H1 (cell line): ENCODE measurements at regions not wholly inside any gene's neighbourhood (a gene's known extent, or its start where the extent isn't known, plus 50 kb on each side); places are given as distances from the start of the nearest gene placed in this dataset.

Source experiments
- CTCF ChIA-PET: fragments of 300-600 bp; sonication (Branson Sonifier 250); formaldehyde crosslinking; loops from one replicate; lab custom pipeline; 2021; ENCODE audit not compliant: partially characterized antibody; lab: Charles Lee
- POLR2A ChIA-PET: fragments of 300-600 bp; sonication (Branson Sonifier 250); formaldehyde crosslinking; loops from one replicate; lab custom pipeline; 2021; ENCODE audit warnings: inconsistent platforms; ENCODE audit not compliant: partially characterized antibody; lab: Charles Lee
- DNase-seq, 2 experiments: peaks; one replicate each; pipeline versions ENCODE4 v3.0.0 to v3.0.0-alpha.2; 2010 to 2022; ENCODE audit warnings: low spot score in 2 of 2, low read depth in 1 of 2, mixed read lengths in 1 of 2
- FAIRE-seq: peaks from 2 replicates; lab custom pipeline; 2011; peaks lifted over from hg19 to GRCh38; lab: Jason Lieb, UNC
- H2AFZ ChIP-seq: 2 replicates; pipeline ENCODE4 v1.8.1; 2012; ENCODE audit warnings: low read length, inconsistent platforms
- H2AK5ac ChIP-seq: 2 replicates; pipeline ENCODE4 v1.6.1; 2013; ENCODE audit warnings: low read depth, low read length
- H2BK120ac ChIP-seq: replicated peaks from 2 replicates; pipeline ENCODE3; 2013; ENCODE audit warnings: low read depth, low read length, inconsistent platforms
- H2BK12ac ChIP-seq: 2 replicates; pipeline ENCODE4 v1.6.1; 2013; ENCODE audit warnings: low read depth, low read length
- H2BK15ac ChIP-seq: 2 replicates; pipeline ENCODE4 v1.6.1; 2013; ENCODE audit warnings: low read length
- H2BK20ac ChIP-seq: 2 replicates; pipeline ENCODE4 v1.6.1; 2013; ENCODE audit warnings: low read length
- H2BK5ac ChIP-seq: 2 replicates; pipeline ENCODE4 v1.6.1; 2013; ENCODE audit warnings: low read depth, low read length
- H3K14ac ChIP-seq: 2 replicates; pipeline ENCODE4 v1.6.1; 2013; ENCODE audit warnings: inconsistent platforms; ENCODE audit not compliant: insufficient read length
- H3K18ac ChIP-seq: 2 replicates; pipeline ENCODE4 v1.6.1; 2013; ENCODE audit warnings: low read length; ENCODE audit errors: extremely low read depth
- H3K23ac ChIP-seq: 2 replicates; pipeline ENCODE4 v1.6.1; 2013; ENCODE audit warnings: inconsistent platforms; ENCODE audit not compliant: insufficient read length
- H3K23me2 ChIP-seq: 2 replicates; pipeline ENCODE4 v1.6.1; 2013; ENCODE audit warnings: low read depth, low read length
- H3K27ac ChIP-seq: 2 replicates; pipeline ENCODE4 v1.6.1; 2011; ENCODE audit warnings: low read depth, low read length, inconsistent platforms
- H3K27me3 ChIP-seq, 4 experiments: replicated peaks in 1 of 4; 1 replicate in 1 of 4; 2 replicates in 3 of 4; pipeline versions ENCODE4 v1.6.1 to v1.8.1; 2011 to 2013; ENCODE audit warnings: low read length in 3 of 4, mild to moderate bottlenecking in 3 of 4, inconsistent platforms in 2 of 4, mixed read lengths in 2 of 4, moderate library complexity in 1 of 4; ENCODE audit not compliant: control insufficient read depth in 3 of 4, insufficient read depth in 3 of 4; ENCODE audit errors: extremely low read depth in 1 of 4
- H3K36me3 ChIP-seq, 4 experiments: 2 replicates each; pipeline versions ENCODE4 v1.6.1 to v1.8.1; 2011 to 2013; ENCODE audit warnings: mild to moderate bottlenecking in 4 of 4, low read length in 3 of 4, moderate library complexity in 2 of 4, control low read depth in 1 of 4, inconsistent platforms in 1 of 4; ENCODE audit not compliant: insufficient read depth in 4 of 4, control insufficient read depth in 2 of 4
- H3K4ac ChIP-seq: replicated peaks from 2 replicates; pipeline ENCODE3; 2013; ENCODE audit warnings: low read length, low read depth, mixed read lengths, inconsistent platforms; ENCODE audit not compliant: insufficient read length
- H3K4me1 ChIP-seq, 4 experiments: replicated peaks in 1 of 4; 1 replicate in 1 of 4; 2 replicates in 3 of 4; pipeline versions ENCODE4 v1.6.1 to v1.8.1; 2011 to 2013; ENCODE audit warnings: low read length in 3 of 4, inconsistent platforms in 2 of 4, mixed read lengths in 1 of 4; ENCODE audit not compliant: insufficient read depth in 4 of 4, control insufficient read depth in 3 of 4
- H3K4me2 ChIP-seq, 2 experiments: 2 replicates each; pipeline versions ENCODE4 v1.6.1 to v1.8.1; 2011 to 2013; ENCODE audit warnings: low read depth in 2 of 2, low read length in 2 of 2, control low read depth in 1 of 2, inconsistent platforms in 1 of 2, mild to moderate bottlenecking in 1 of 2; ENCODE audit not compliant: insufficient read depth in 1 of 2
- H3K4me3 ChIP-seq, 4 experiments: fragments of 200-600, 300-600 bp in 1 of 4; sonication (generic), shearing (Covaris generic), sonication (Bioruptor Twin) in 1 of 4; 2 replicates each; pipeline versions ENCODE4 v1.5.1 to v1.8.1; 2011 to 2016; ENCODE audit warnings: low read length in 4 of 4, low read depth in 3 of 4, control low read depth in 2 of 4, inconsistent platforms in 2 of 4, mild to moderate bottlenecking in 2 of 4, mixed read lengths in 1 of 4, moderate library complexity in 1 of 4; ENCODE audit not compliant: insufficient read depth in 2 of 4; ENCODE audit errors: extremely low read depth in 1 of 4
- H3K56ac ChIP-seq: replicated peaks from 2 replicates; pipeline ENCODE3; 2013; ENCODE audit warnings: low read depth, mild to moderate bottlenecking, mixed read lengths, low read length, inconsistent platforms; ENCODE audit not compliant: insufficient read length
- H3K79me1 ChIP-seq: 2 replicates; pipeline ENCODE4 v1.6.1; 2013; ENCODE audit warnings: low read depth, low read length, control low read depth
- H3K79me2 ChIP-seq, 2 experiments: 2 replicates each; pipeline versions ENCODE4 v1.6.1 to v1.8.1; 2012 to 2013; ENCODE audit warnings: low read length in 2 of 2, mild to moderate bottlenecking in 2 of 2, inconsistent platforms in 1 of 2; ENCODE audit not compliant: insufficient read depth in 2 of 2, control insufficient read depth in 1 of 2
- H3K9ac ChIP-seq, 4 experiments: replicated peaks in 1 of 4; 1 replicate in 1 of 4; 2 replicates in 3 of 4; pipeline versions ENCODE4 v1.6.1 to v1.8.1; 2011 to 2013; ENCODE audit warnings: low read depth in 3 of 4, low read length in 3 of 4, control low read depth in 2 of 4, mild to moderate bottlenecking in 2 of 4, moderate library complexity in 2 of 4, inconsistent platforms in 1 of 4; ENCODE audit errors: extremely low read depth in 1 of 4
- H3K9me3 ChIP-seq, 2 experiments: 2 replicates each; pipeline versions ENCODE4 v1.6.1 to v1.8.1; 2012 to 2013; ENCODE audit warnings: mild to moderate bottlenecking in 2 of 2, moderate library complexity in 2 of 2, control low read depth in 1 of 2, inconsistent platforms in 1 of 2, low read depth in 1 of 2, low read length in 1 of 2, mixed read lengths in 1 of 2; ENCODE audit not compliant: insufficient read depth in 2 of 2
- H4K20me1 ChIP-seq, 2 experiments: replicated peaks in 1 of 2; 2 replicates each; pipeline versions ENCODE3 to v1.8.1; 2011 to 2013; ENCODE audit warnings: inconsistent platforms in 2 of 2, low read length in 2 of 2, mild to moderate bottlenecking in 1 of 2; ENCODE audit not compliant: insufficient read depth in 2 of 2, control insufficient read depth in 1 of 2
- H4K5ac ChIP-seq: 2 replicates; pipeline ENCODE4 v1.6.1; 2013; ENCODE audit warnings: low read length, low read depth, mixed read lengths, inconsistent platforms; ENCODE audit not compliant: insufficient read length
- H4K8ac ChIP-seq: 2 replicates; pipeline ENCODE4 v1.8.0; 2013; ENCODE audit warnings: mild to moderate bottlenecking, moderate library complexity, low read length, inconsistent platforms; ENCODE audit not compliant: insufficient read depth; ENCODE audit errors: extremely low read depth
- H4K91ac ChIP-seq: replicated peaks from 2 replicates; pipeline ENCODE3; 2013; ENCODE audit warnings: low read length, mixed read lengths, inconsistent platforms; ENCODE audit not compliant: insufficient read length
- CHD1 ChIP-seq: IDR thresholded peaks from 2 replicates; pipeline ENCODE4 v1.6.1; 2012; ENCODE audit warnings: low read depth, low read length, improper control_type of control experiment
- NANOG ChIP-seq: IDR thresholded peaks from 2 replicates; pipeline ENCODE4 v1.6.1; 2011; ENCODE audit warnings: low read length, low read depth, mild to moderate bottlenecking, inconsistent platforms; ENCODE audit not compliant: insufficient read depth, poor library complexity, severe bottlenecking
- POLR2AphosphoS5 ChIP-seq: IDR thresholded peaks from 2 replicates; pipeline ENCODE4 v1.6.1; 2011; ENCODE audit warnings: low read depth, low read length
- RAD21 ChIP-seq, 2 experiments: IDR thresholded peaks in 1 of 2; conservative IDR thresholded peaks in 1 of 2; 2 replicates each; pipeline ENCODE4 v1.6.1; 2011; ENCODE audit warnings: low read depth in 2 of 2, low read length in 2 of 2, improper control_type of control experiment in 1 of 2, inconsistent platforms in 1 of 2, mild to moderate bottlenecking in 1 of 2, moderate library complexity in 1 of 2
- WGBS, 2 experiments: shearing (Covaris generic) in 1 of 2; methylation state at CpG; one replicate each; pipeline versions ENCODE4 v1.1.6 to v1.1.7; 2013 to 2015; ENCODE audit warnings: low lambda C conversion rate in 2 of 2, mixed read lengths in 2 of 2, inconsistent platforms in 1 of 2, low coverage in 1 of 2, missing lambda C conversion rate in 1 of 2; ENCODE audit not compliant: insufficient replicate concordance in 2 of 2, insufficient coverage in 1 of 2, insufficient read length in 1 of 2; ENCODE audit errors: extremely low coverage in 1 of 2, missing lambda C conversion rate in 1 of 2; 5-methylcytosine and 5-hydroxymethylcytosine counted together

DNA sequence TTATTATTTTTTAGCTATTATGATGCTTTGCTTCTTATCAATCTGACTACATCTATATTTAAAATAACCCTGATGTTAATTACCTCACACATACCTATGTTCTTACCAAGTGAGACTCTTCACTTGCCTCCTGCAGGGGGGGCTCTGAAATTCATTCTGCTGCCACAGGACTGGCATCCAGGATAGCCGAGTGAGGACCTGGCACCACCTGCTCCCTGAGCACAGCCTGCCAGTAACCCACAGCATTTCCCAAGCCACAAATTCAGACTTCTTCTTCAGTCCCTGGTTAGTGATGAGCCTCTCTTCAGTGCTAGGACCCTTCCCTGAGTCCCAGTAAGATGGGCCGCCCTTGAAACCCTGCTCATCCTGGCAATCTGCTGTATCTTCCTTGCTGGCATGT is 296.5 kb upstream of the PLXNA2 start:
- H2BK120ac ChIP-seq = no peak overlapping the region
- no peak overlapping the region for H3K9ac ChIP-seq
- H3K4me1 ChIP-seq = peaks cover 0 to 4% (median 0%) of the 10 kb centered on the region in 4 experiments; a peak in 2 of 7 replicates
- H3K4me2 ChIP-seq = no peak overlapping the region
- no peaks in the 10 kb centered on the region; the same call in 1 of the 2 replicates for H3K23me2 ChIP-seq
- ChIA-PET POLR2A (no interaction called here), CTCF (interaction anchor here (0.5 to 1.6 kb wide), 6 partner anchors 9 to 1166 kb away, joined by 3 to 5 read pairs (median 4); no protein-coding TSS in a partner anchor)
- no peak overlapping the region for H3K14ac ChIP-seq
- no peak overlapping the region for H3K18ac ChIP-seq
- H4K8ac ChIP-seq = no peak overlapping the region
- DNase-seq = no peak
- no peaks in the 10 kb centered on the region for H3K79me2 ChIP-seq
- no peak overlapping the region for H3K4me3 ChIP-seq
- H3K79me1 ChIP-seq = no peaks in the 10 kb centered on the region
- no peak overlapping the region for H2BK15ac ChIP-seq
- H3K23ac ChIP-seq = no peak overlapping the region
- no peak for TF ChIP-seq NANOG
- TF ChIP-seq CHD1 = no peak
- no peak for TF ChIP-seq POLR2AphosphoS5
- TF ChIP-seq RAD21 (IDR thresholded peaks at IDR 0.05 in 1 of 2, conservative IDR thresholded peaks at IDR 0.05 in 1 of 2; ENCODE audit: low read depth in 2 of 2, low read length in 2 of 2) = 0 out of 4 replicates have a peak, but pooled peaks of 1 of the 2 experiments have one; percentile 8
- H3K56ac ChIP-seq = no peak overlapping the region
- no peak overlapping the region for H3K27ac ChIP-seq
- H3K36me3 ChIP-seq = no peaks in the 10 kb centered on the region
- no peaks in the 10 kb centered on the region for H3K27me3 ChIP-seq
- WGBS, 2 experiments = 90% methylated on average over 2 of the region's 2 CpGs; no CpG with 5 or more reads in 1 of the 2 experiments
- H4K5ac ChIP-seq = no peak overlapping the region
- no peaks in the 10 kb centered on the region for H3K9me3 ChIP-seq
- H2AFZ ChIP-seq = no peak overlapping the region
- H2BK5ac ChIP-seq = no peak overlapping the region
- no peak overlapping the region for H2BK20ac ChIP-seq
- H2AK5ac ChIP-seq = no peak overlapping the region
- FAIRE-seq = no peak
- no peak overlapping the region for H4K91ac ChIP-seq
- no peak overlapping the region for H3K4ac ChIP-seq
- H4K20me1 ChIP-seq = no peaks in the 10 kb centered on the region
- H2BK12ac ChIP-seq = no peak overlapping the region
